Neural progenitor cell (in vitro differentiated cells): ENCODE measurements at regions not wholly inside any gene's neighbourhood (a gene's known extent, or its start where the extent isn't known, plus 50 kb on each side); places are given as distances from the start of the nearest gene placed in this dataset.

Source experiments
- CTCF ChIP-seq: fragments of 200-600 bp; sonication (generic); IDR thresholded peaks from 2 replicates; pipeline ENCODE4 v1.5.1; 2017; ENCODE audit warnings: antibody characterized with exemption, mild to moderate bottlenecking
- EZH2phosphoT487 ChIP-seq: fragments of 200-600 bp; sonication (generic); IDR thresholded peaks from 2 replicates; pipeline ENCODE4 v1.6.1; 2017; ENCODE audit warnings: antibody characterized with exemption

- TF ChIP-seq CTCF (no peak), EZH2phosphoT487 (no peak)
Observed at GRCh38 chr13:47146991-47147811, 250.3 kb upstream of the HTR2A start.
